ENCODE measurements at regions not wholly inside any gene's neighbourhood (a gene's known extent, or its start where the extent isn't known, plus 50 kb on each side); places are given as distances from the start of the nearest gene placed in this dataset.
"Not testable (repeated sequence)": the region's sequence is repeated elsewhere in the genome, so short reads cannot be mapped to it uniquely, and the experiment has no call there.

DNA sequence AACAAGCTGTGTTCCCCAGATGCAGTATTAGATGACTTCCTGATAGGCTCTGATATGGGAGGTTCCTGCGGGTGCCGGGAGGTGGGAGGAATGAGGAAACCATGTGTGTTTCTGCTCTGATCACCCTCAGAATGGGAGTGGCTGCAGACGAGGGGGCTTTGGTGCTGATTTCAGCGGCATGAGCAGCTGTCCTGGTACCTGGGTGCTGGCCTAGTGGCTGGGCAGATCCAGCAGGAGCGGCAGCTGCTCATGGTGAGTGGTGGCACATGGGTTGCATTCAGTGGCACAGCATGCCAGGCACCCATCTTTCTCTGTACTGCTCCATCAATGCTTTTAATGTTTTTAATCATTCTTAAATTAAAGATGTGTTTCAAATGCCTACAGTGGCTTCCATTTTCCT is 177.2 kb upstream of the NETO1 start:
- no peak for DNase-seq

DNA sequence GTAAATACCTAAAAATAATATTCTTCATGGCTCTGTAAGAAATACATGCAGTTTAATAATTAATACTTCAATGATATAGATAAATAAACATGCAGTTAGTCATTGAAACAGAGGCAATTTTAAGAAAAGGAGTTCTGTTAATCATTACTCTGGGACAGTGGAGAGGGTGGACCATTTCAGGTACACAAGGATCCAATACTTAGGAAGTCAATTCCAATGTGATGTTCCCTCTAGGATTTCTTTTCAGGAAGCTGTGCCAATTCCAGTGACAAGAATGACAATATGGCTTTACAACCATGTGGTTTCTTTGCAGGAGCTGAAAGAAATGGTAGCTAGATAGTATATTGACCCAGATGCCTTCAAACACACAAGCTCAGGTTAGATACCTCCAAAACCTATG is 175.8 kb upstream of the NETO1 start:
- DNase-seq = no peak

DNA sequence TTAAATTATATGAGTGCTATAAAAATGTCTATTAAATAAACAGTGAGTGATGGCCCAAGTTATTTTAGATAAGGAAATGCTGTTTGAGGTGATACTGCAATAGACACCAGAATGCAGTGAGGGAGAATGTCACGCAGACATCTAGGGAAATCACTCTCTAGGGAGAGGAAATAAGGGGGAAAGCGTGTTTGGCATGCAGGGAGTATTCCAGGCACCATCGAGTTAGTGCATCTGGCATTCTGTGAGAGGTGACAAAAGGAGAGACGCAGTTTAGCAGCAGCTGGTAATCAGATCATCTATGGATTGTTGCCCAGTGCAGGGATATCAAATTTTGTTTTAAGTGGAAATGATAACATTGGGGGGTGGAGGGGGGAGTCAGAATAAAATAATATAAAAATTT is 175.4 kb upstream of the NETO1 start:
- no peak for DNase-seq

DNA sequence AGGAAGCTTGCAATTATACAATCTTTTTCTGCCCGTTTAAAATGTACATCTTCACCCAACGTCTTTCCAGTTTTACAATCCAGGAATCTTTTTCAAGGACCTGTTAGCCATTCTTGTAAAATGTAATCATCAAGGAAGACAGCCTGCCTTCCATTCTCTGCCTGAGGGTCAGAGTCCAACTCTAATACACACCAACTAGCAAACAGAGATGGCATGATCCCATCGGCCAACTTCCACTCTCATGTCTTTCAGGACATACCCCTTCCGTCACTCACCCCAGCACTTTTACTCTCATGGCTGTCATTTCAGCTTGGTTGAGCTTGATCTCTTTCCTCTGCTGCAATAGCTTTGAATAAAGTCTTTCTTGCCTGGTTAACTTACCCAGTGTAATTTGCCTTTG is 172.5 kb upstream of the NETO1 start:
- no peak for DNase-seq

DNA sequence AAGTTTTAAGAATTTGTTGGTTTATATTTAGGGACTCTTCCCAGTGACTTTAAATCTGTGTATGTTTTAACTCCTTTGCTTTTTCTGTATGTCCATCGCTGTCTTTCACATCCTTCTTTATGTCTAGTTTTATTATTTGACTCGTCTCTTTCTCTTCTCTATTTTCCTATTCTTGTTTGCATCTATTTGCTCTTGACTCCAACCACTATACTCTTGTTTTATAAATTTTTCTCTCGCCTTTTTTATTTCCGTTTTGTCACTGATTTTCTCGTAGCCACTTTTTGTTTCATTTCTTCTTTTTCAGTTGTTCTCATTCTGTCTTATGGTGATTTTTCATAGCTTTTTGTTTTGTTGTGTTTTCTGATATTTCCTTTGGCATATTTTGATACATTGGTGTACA is 170.5 kb upstream of the NETO1 start:
- no peak for DNase-seq

DNA sequence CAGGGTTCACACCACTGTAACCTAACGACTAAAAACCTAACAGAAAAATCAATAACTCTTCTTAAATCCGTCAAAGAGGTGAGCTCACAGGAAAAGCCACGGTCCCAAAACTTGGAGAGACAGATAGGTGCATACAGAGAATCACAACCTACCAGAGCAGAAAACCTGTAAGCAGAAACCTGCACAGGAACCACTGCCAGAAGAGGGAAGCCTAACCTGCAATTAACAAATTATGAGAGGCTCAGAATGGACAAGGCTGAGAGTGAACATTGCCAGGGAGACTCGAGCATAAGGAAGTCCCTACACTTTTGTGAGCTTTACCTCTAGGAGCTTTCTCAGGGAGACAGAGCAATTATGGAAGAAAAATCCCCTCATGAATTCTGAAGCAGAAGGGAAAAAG is 156.2 kb upstream of the NETO1 start:
- no peak for DNase-seq

- no peak for DNase-seq
These were observed 141.9 kb upstream of the NETO1 start for GRCh38 chr18:73009691-73010090.

- no peak for DNase-seq
These were observed 140.1 kb upstream of the NETO1 start for GRCh38 chr18:73007915-73008308.

GRCh38 chr18:73007195-73007914 is 139.6 kb upstream of the NETO1 start:
- no peak for DNase-seq

- no peak for DNase-seq
These were observed 138.5 kb upstream of the NETO1 start for GRCh38 chr18:73006331-73006730.

DNA sequence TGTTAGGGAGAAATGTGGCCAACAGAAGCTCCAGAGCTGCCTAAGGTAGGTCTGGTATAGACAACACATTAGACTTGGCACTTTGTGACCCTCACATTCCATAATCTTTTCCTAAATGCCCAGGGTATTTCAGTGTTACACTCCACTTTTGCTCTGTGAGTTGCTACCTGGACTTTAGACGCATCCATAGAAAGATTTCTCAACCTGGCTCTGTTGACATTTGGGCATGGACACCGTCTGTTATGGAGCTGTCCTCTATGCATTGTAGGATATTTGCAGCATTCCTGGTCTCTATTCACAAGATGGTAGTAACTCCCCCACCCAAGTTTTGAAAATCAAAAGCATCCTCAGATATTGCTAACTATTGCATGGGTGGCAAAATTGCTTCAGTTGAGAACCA is 136.5 kb upstream of the NETO1 start:
- DNase-seq = no peak

DNA sequence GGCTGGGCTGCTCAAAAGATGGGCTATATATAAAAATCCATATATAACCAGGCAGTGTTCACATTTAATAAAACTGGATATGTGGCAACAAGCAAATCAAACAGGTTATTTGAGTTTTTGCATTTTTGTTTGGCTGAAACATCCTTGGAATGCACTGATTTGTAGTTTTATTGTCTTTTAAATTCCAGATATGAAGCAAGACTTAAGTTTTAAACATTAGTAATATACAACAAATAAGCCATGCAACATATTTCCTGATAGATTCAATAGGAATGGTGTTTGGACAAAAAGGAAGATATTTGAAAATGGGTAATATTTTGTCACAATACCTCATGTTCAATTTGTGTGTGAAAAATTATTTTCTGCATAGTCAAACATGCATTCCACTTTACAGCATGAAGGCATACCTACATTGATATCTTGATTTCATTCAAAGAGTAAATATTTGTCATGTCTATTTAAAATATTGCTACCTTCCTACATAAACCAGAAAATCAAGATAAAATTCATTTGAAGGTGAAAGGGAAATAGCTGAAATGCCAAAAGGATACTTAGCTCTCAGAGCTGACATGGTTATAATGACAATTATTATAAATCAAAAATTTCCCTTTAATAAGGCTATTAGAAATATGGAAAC is 132.3 kb upstream of the NETO1 start:
- no peak for DNase-seq

DNA sequence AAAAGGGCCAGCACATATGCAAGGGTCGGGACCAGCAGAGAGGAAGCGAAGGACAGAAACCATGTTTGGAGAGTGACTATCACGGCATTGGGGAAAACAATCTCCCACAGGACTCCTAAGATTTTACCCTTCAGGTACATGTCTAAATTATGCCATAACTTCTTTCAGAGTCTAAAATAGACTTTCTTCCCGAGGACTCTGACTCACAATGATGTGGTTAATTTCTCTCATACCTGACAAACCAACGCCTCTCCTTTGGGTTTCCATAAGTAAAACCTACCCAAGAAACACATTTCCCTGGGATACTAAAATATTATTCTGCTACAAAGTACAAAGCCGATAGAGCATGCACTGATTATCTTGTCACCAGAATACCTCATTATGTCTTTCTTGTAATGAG is 127.8 kb upstream of the NETO1 start:
- no peak for DNase-seq

DNA sequence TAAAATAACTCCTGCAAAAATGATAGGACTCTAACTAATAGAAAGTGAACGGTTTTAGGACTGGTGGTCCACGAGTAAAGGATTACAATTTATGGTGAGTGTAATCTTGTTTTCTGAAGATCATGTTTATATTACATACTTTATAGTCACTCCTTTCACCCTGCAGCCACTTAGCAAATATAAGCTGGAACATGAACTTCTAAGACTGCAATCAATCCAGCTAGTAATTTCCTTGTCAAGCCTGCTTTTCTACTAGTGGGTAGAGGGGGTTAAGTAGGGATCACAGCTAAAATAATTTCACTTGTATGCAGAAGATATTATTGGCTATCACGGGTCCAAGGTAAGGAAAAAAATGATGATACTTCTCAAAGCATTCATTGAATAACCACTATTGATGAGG is 125.5 kb upstream of the NETO1 start:
- no peak for DNase-seq

DNA sequence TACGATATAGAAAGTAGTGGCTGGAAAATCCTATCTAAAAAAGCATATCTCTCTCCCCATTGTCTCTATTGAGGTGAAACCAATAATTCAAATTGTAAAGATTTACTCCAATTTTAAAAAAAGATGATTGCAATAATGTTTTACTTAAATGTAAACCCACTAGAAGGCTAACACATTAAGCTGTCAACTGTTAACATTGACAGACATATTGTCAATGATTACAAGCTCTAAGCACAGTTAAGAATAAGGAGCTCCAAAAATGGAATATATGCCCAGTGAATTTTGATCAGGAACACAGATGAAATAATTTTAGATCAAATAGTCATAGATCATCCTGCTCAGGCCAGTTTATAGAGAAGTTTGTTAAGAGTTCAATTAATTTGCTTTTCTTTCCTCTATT is 123.6 kb upstream of the NETO1 start:
- no peak for DNase-seq

DNA sequence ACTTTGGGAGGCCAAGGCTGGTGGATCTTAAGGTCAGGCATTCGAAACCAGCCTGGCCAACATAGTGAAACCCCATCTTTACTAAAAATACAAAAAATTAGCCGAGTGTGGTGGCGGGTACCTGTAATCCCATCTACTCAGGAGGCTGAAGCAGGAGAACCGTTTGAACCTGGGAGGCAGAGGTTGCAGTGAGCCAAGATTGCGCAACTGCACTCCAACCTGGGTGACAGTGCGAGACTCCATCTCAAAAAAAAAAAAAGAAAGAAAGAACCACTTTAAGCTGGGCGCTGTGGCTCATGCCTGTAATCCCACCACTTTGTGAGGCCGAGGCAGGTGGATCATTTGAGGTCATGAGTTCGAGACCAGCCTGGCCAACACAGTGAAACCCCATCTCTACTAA is 119.8 kb upstream of the NETO1 start:
- DNase-seq = not testable (repeated sequence)

DNA sequence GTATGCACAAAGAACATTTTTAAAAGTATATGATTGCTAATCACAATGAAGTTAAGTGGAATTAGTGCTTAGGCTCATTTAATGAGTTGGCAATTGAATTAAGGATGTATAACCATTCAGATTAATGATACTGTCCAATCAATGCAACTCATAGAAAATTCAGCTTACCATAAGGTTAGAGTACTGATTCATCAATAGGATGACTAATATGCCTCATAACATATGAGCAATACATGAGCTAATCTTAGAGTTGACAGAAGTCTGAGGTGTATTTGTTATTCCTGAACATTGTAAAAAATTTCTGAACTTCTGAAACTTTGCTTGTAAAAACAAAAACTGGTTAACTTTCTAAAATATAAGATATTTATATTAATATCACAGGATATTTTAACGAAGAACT is 118.3 kb upstream of the NETO1 start:
- DNase-seq = no peak

- DNase-seq = no peak
These were observed 117.9 kb upstream of the NETO1 start for GRCh38 chr18:72985686-72986085.

DNA sequence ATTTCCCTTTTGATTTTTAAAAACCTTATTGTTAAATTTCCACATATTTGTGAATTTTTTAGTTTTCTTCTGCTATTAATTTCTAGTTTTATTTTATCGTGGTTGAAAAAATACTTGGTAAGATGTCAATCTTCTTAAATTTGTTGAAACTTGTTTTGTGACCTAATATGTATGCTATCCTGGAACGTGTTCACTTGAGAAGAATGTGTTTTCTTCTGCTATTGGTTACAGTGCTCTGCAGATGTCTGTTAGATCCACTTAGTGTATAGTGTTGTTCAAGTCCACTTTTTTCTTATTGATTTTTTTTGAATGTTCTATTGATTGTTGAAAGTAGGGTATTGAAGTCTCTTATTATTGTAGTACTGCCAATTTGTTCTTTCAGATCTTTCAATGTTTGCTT is 116.5 kb upstream of the NETO1 start:
- DNase-seq = no peak

DNA sequence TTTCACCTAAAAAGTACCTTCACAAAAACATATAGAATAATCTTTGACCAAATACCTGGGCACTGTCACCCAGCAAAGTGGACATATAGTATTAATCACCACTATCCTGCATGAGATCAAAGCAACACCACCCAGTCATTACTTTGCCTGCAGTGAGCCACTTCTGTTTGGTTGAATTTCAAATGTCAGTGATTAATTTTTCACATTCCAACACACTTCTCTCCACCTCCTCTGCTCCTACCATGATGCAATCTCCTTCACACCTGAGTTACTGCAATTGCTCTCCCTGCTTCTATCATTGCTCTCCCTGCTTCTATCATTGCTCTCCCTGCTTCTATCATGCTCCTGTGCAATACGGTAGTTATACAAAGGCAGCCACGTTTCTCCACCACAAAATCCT is 106.1 kb upstream of the NETO1 start:
- no peak for DNase-seq

GRCh38 chr18:72965616-72966015 is 97.8 kb upstream of the NETO1 start:
- no peak for DNase-seq

- DNase-seq = not testable (repeated sequence)
These were observed 90.4 kb upstream of the NETO1 start for GRCh38 chr18:72958195-72958594.

DNA sequence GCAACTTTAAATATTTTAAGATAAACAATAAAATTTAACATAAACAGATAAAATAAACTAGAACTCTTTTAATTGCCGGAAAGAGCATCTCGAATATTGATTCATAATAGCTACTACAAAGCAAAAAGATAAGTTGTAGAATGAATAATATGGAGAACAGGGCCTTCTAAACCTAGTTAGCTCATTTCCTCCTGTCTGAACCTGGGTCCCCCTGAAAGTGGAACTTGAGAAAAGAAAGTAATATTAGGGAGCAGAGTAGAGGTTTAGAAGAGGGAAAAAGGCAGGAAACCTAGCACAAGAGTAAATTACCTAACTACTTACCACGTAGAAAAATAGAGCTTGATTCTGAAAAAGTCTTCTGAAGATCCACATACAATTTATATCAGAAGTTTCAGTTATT is 80.7 kb upstream of the NETO1 start:
- DNase-seq = no peak

- no peak for DNase-seq
These were observed 75.0 kb upstream of the NETO1 start for GRCh38 chr18:72942766-72943165.

- no peak for DNase-seq
These were observed 73.2 kb upstream of the NETO1 start for GRCh38 chr18:72940986-72941385.

All from hematopoietic multipotent progenitor cell treated with erythropoietin and hydrocortisone succinate and interleukin-3 and kit ligand, for 8 days (in vitro differentiated cells).